ENCODE measurements at regions not wholly inside any gene's neighbourhood (a gene's known extent, or its start where the extent isn't known, plus 50 kb on each side); places are given as distances from the start of the nearest gene placed in this dataset.
"Not testable (repeated sequence)": the region's sequence is repeated elsewhere in the genome, so short reads cannot be mapped to it uniquely, and the experiment has no call there.

- ATAC-seq (ENCODE audit: insufficient read depth, low read depth): no peak
- Histone ChIP-seq H3K27me3 (ENCODE audit: insufficient read depth, low read length, poor library complexity) (no peaks in the 10 kb centered on the region), H3K36me3 (ENCODE audit: insufficient read depth, low read length) (no peaks in the 10 kb centered on the region), H3K9me3 (ENCODE audit: insufficient read depth, low read length, severe bottlenecking) (no peaks in the 10 kb centered on the region), H3K4me2 (ENCODE audit: insufficient read depth, low read length) (no peak overlapping the region), H2AFZ (ENCODE audit: low read depth, low read length) (no peak overlapping the region), H3K27ac (ENCODE audit: low read length) (no peak overlapping the region), H3K4me1 (ENCODE audit: insufficient read depth, low read length) (no peaks in the 10 kb centered on the region), H4K20me1 (ENCODE audit: insufficient read depth, low read length) (no peaks in the 10 kb centered on the region), H3K9ac (ENCODE audit: low read depth, low read length) (no peak overlapping the region), H3K79me2 (ENCODE audit: insufficient read depth, low read length) (no peaks in the 10 kb centered on the region), H3K4me3 (ENCODE audit: low read depth in 1 of 2, low read length in 2 of 2) (no peak overlapping the region)
- TF ChIP-seq EZH2 (IDR thresholded peaks at IDR 0.05; ENCODE audit: borderline replicate concordance, low read depth, low read length, severe bottlenecking) (no peak), CTCF (IDR thresholded peaks at IDR 0.05; ENCODE audit: borderline replicate concordance, extremely low read depth, low read length, poor library complexity, severe bottlenecking) (no peak)
- no peak for DNase-seq
Measured at GRCh38 chr12:83514372-83514771, 827.7 kb downstream of the TMTC2 start.

GRCh38 chr12:83506841-83507240 lies 820.1 kb downstream of the TMTC2 start:
- TF ChIP-seq CTCF (IDR thresholded peaks at IDR 0.05; ENCODE audit: borderline replicate concordance, extremely low read depth, low read length, poor library complexity, severe bottlenecking): no peak
- no peak for TF ChIP-seq EZH2 (IDR thresholded peaks at IDR 0.05; ENCODE audit: borderline replicate concordance, low read depth, low read length, severe bottlenecking)
- no peaks in the 10 kb centered on the region for H3K36me3 ChIP-seq (ENCODE audit: insufficient read depth, low read length)
- no peak overlapping the region for H3K4me2 ChIP-seq (ENCODE audit: insufficient read depth, low read length)
- H3K27me3 ChIP-seq (ENCODE audit: insufficient read depth, low read length, poor library complexity): no peaks in the 10 kb centered on the region
- H3K27ac ChIP-seq (ENCODE audit: low read length): no peak overlapping the region
- DNase-seq: no peak
- no peak overlapping the region for H3K4me3 ChIP-seq (ENCODE audit: low read depth in 1 of 2, low read length in 2 of 2)
- no peak for ATAC-seq (ENCODE audit: insufficient read depth, low read depth)
- H4K20me1 ChIP-seq (ENCODE audit: insufficient read depth, low read length): no peaks in the 10 kb centered on the region
- no peaks in the 10 kb centered on the region for H3K4me1 ChIP-seq (ENCODE audit: insufficient read depth, low read length)
- no peaks in the 10 kb centered on the region for H3K9me3 ChIP-seq (ENCODE audit: insufficient read depth, low read length, severe bottlenecking)
- no peak overlapping the region for H2AFZ ChIP-seq (ENCODE audit: low read depth, low read length)
- no peak overlapping the region for H3K9ac ChIP-seq (ENCODE audit: low read depth, low read length)
- H3K79me2 ChIP-seq (ENCODE audit: insufficient read depth, low read length): no peaks in the 10 kb centered on the region

- TF ChIP-seq EZH2 (IDR thresholded peaks at IDR 0.05; ENCODE audit: borderline replicate concordance, low read depth, low read length, severe bottlenecking) (no peak), CTCF (IDR thresholded peaks at IDR 0.05; ENCODE audit: borderline replicate concordance, extremely low read depth, low read length, poor library complexity, severe bottlenecking) (no peak)
- Histone ChIP-seq H3K36me3 (ENCODE audit: insufficient read depth, low read length) (no peaks in the 10 kb centered on the region), H3K9ac (ENCODE audit: low read depth, low read length) (no peak overlapping the region), H3K4me3 (ENCODE audit: low read depth in 1 of 2, low read length in 2 of 2) (no peak overlapping the region), H3K4me2 (ENCODE audit: insufficient read depth, low read length) (no peak overlapping the region), H3K27ac (ENCODE audit: low read length) (no peak overlapping the region), H3K4me1 (ENCODE audit: insufficient read depth, low read length) (no peaks in the 10 kb centered on the region), H3K9me3 (ENCODE audit: insufficient read depth, low read length, severe bottlenecking) (no peaks in the 10 kb centered on the region), H3K27me3 (ENCODE audit: insufficient read depth, low read length, poor library complexity) (no peaks in the 10 kb centered on the region), H4K20me1 (ENCODE audit: insufficient read depth, low read length) (no peaks in the 10 kb centered on the region), H2AFZ (ENCODE audit: low read depth, low read length) (no peak overlapping the region), H3K79me2 (ENCODE audit: insufficient read depth, low read length) (no peaks in the 10 kb centered on the region)
- DNase-seq (no peak), ATAC-seq (ENCODE audit: insufficient read depth, low read depth) (no peak)
Measured at GRCh38 chr12:83505586-83505985, 818.9 kb downstream of the TMTC2 start.

- not testable (repeated sequence) for H3K27ac ChIP-seq (ENCODE audit: low read length); H3K36me3 ChIP-seq (ENCODE audit: insufficient read depth, low read length); H3K27me3 ChIP-seq (ENCODE audit: insufficient read depth, low read length, poor library complexity); H3K4me1 ChIP-seq (ENCODE audit: insufficient read depth, low read length); H3K4me3 ChIP-seq (ENCODE audit: low read depth in 1 of 2, low read length in 2 of 2); H3K79me2 ChIP-seq (ENCODE audit: insufficient read depth, low read length); ATAC-seq (ENCODE audit: insufficient read depth, low read depth); H4K20me1 ChIP-seq (ENCODE audit: insufficient read depth, low read length); H3K4me2 ChIP-seq (ENCODE audit: insufficient read depth, low read length); H2AFZ ChIP-seq (ENCODE audit: low read depth, low read length); DNase-seq; H3K9ac ChIP-seq (ENCODE audit: low read depth, low read length); H3K9me3 ChIP-seq (ENCODE audit: insufficient read depth, low read length, severe bottlenecking)
Measured at GRCh38 chr12:83499894-83500293, 813.2 kb downstream of the TMTC2 start.

Data from DND-41 (cell line).